ENCODE measurements at regions not wholly inside any gene's neighbourhood (a gene's known extent, or its start where the extent isn't known, plus 50 kb on each side); places are given as distances from the start of the nearest gene placed in this dataset.

- no peak for DNase-seq
Observed at GRCh38 chr2:168340931-168341330, 93.5 kb upstream of the STK39 start.

GRCh38 chr2:168343586-168343985 lies 96.2 kb upstream of the STK39 start:
- DNase-seq = no peak

- no peak for DNase-seq
Observed at GRCh38 chr2:168344706-168345105, 97.3 kb upstream of the STK39 start.

- DNase-seq = no peak
Observed at GRCh38 chr2:168345601-168346000, 98.2 kb upstream of the STK39 start.

GRCh38 chr2:168346725-168347477 lies 99.5 kb upstream of the STK39 start:
- peak; percentile 80 for DNase-seq

GRCh38 chr2:168348076-168348475 lies 100.7 kb upstream of the STK39 start:
- no peak for DNase-seq

GRCh38 chr2:168350380-168350779 lies 103.0 kb upstream of the STK39 start:
- DNase-seq = no peak

GRCh38 chr2:168353251-168353650 lies 102.8 kb upstream of the CERS6 start:
- DNase-seq = no peak

- DNase-seq = no peak
Observed at GRCh38 chr2:168354499-168354898, 101.6 kb upstream of the CERS6 start.

GRCh38 chr2:168355121-168355520 lies 101.0 kb upstream of the CERS6 start:
- no peak for DNase-seq

GRCh38 chr2:168355779-168356476 lies 100.1 kb upstream of the CERS6 start:
- DNase-seq = no peak

- no peak for DNase-seq
Observed at GRCh38 chr2:168356477-168356835, 99.6 kb upstream of the CERS6 start.

- no peak for DNase-seq
Observed at GRCh38 chr2:168357797-168358472, 98.1 kb upstream of the CERS6 start.

GRCh38 chr2:168359082-168359481 lies 97.0 kb upstream of the CERS6 start:
- no peak for DNase-seq

- DNase-seq = no peak
Observed at GRCh38 chr2:168363347-168364092, 92.6 kb upstream of the CERS6 start.

GRCh38 chr2:168365094-168365621 lies 90.9 kb upstream of the CERS6 start:
- DNase-seq = no peak

- no peak for DNase-seq
Observed at GRCh38 chr2:168369031-168369430, 87.0 kb upstream of the CERS6 start.

GRCh38 chr2:168371273-168372019 lies 84.6 kb upstream of the CERS6 start:
- no peak for DNase-seq

GRCh38 chr2:168373468-168373867 lies 82.6 kb upstream of the CERS6 start:
- DNase-seq = no peak

GRCh38 chr2:168375195-168375798 lies 80.8 kb upstream of the CERS6 start:
- no peak for DNase-seq

- DNase-seq = no peak
Observed at GRCh38 chr2:168378960-168379669, 77.0 kb upstream of the CERS6 start.

Measured in NCI-H1694 (cell line).